TTC549 (cell line): ENCODE measurements at regions not wholly inside any gene's neighbourhood (a gene's known extent, or its start where the extent isn't known, plus 50 kb on each side); places are given as distances from the start of the nearest gene placed in this dataset.
"Not testable (repeated sequence)": the region's sequence is repeated elsewhere in the genome, so short reads cannot be mapped to it uniquely, and the experiment has no call there.

Experiments used
- FAIRE-seq: peaks from 2 replicates; lab custom pipeline; 2012; peaks lifted over from hg19 to GRCh38; lab: Jason Lieb, UNC

DNA sequence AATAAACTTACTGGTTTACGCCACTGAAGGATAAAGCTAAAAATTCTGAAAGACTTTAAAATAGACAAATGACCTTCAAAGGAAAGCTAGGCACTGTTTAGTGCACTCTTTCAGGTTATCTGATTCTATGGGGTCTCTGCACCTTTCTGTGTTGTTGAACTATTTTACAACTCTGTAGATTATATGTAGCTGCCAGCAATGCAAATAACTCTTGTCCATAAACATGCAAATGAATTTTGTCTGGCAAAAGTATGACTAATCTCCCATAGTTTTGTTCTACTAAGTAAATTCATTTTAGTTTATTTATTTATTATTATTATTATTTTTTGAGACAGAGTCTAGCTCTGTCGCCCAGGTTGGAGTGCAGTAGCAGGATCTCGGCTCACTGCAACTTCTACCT, 266.3 kb upstream of the CCDC196 start:
- FAIRE-seq, result no peak

DNA sequence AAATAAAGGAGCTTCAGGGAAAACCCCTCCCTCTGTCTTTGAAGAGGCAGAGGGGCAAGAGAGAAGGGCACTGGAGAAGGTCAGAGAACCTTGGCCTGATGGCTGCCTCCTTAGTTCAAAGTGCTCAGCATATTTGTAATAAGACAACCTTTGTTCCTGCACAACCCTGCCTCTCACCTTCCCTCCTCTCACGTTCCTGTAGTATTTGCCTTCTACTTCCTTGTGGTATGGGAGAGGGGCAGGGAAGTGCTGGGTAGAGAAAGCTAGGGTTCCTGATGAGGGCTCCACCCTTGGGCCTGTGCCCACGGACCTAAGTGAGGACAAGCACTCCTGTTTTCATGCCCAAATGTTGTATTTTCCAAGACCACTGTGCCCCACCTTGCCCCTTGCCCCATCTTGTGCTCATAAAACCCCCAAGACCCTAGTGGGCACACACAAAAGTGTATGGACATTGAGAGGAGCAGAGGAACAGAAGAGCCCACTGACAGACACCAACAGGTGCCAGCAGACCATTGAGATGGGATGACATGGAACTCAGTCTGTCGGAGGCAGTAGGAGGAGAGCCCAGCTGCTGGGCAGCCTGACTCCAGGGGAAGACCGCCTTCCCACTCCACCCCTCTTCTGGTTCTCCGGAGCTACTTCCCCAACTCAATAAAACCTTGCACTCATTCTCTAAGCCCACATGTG, 261.5 kb upstream of the CCDC196 start:
- no peak for FAIRE-seq

DNA sequence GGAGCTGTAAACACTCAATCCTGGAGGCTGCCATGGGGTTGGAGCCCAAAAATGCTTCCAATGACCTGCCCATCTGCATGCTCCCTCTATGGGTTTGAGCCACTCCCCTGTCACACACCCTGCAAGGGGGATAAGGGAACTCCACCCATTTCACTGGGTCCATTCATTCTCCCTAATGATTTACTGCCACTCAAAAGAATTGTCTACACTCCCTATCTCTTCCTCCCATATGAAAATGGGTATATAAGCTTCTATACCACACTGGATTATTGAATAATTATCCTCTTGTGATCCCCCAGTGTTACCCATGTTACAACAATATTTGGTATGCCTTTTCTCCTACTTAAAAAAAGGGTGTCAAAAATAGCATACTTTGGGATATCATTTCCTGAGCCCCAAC, 260.8 kb upstream of the CCDC196 start:
- FAIRE-seq, result no peak

DNA sequence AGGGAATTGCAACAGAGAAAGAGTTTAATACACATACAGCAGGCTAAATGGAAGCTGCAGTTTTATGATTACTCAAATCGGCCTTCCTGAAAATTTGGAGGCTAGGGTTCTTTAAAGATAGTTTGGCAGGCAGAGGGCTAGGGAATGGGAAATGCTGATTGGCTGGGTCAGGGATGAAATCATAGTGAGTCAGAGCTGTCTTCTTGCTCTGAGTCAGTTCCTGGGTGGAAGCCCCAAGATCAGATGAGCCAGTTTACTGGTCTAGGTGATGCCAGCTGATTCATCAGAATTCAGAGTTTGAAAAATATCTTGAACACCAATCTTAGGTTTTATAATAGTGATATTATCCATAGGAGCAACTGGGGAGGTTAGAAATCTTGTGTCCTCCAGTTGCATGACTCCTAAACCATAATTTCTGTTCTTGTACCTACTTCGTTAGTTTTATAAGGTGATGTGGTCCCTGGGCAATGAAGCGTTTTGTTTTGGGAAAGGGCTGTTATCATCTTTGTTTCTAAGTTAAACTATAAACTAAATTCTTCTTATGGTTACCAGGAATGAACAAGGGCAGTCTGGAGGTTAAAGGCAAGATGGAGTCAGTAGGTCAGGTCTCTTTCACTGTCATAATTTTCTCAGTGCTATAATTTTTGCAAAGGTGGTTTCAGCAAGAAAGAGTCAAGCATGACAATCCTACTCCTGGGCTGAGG, 257.8 kb upstream of the CCDC196 start:
- FAIRE-seq, result no peak

DNA sequence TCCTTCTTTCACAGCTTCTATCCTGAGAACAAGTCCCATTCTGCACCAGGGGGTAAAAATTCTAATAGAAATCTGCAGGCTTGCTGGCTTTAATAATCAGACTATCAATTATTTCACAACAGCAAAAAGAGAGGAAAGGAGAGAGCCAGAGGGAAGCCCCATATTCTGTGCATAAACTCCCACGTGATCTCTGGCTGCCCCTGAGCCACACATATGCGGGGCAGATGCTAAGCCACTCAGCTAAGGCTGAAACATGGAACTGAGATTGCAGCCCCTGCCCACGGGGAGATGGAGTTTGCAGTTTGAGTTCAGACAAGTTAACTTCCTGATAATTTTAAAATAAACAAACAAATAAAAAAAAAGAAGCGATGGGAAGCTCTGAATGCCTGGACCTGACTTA, 254.4 kb upstream of the CCDC196 start:
- FAIRE-seq, result no peak

DNA sequence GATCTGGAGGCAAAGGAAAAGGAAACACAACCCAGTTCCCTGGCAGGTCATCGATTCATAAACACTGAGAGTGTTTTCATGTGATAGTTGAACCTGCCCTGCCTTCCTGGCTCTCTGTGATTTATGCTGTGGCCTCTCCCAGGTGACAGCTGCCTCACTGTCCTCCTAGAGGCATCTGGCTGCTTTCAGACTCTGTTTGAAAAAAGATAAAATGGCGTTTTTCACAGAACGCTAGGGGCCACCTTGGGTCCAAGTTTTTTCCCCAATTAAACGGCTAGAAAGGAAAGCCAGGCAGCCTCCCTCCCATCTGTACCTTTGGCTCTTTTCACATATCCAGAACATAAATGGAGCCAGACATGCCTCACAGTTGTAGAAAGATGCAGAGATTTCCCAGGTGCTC, 252.6 kb upstream of the CCDC196 start:
- FAIRE-seq, result no peak

DNA sequence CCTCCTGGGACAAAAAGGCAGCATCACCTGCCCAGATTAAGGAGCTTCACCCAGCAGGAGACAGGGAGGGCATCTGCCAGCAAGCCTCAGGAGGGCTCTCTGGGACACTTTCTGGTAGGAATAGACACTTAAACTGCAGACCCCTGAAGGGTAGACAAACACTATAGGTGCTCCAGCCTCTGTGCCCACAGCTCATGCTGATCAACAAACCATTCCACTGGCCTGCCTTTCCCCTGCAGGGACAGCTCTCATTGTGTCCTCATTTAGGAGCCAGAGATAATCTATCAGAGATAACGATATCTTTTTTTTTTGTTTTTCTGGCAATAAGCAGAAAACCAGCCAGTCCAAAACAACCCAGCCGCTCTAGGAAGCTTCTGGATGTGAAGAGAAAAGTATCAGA, 251.8 kb upstream of the CCDC196 start:
- no peak for FAIRE-seq

DNA sequence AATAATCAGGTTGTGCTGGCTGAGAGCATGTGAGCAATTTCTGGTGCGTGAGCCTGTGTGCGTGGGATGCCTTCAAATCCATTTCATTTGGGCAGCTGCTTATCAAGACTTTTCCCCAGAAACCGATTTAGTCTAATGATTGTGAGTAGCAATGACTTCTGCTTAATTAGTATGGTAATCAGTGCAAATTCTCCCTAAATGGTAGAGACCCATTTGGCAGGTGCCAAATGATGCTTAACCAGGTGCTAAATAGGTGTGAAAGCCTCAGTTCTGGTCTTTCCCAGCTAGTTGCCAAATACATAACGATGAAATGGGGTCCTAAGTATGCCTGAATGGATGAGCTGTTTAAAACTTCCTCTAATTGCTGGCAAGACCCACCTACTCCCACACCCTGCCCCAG, 248.4 kb upstream of the CCDC196 start:
- no peak for FAIRE-seq

DNA sequence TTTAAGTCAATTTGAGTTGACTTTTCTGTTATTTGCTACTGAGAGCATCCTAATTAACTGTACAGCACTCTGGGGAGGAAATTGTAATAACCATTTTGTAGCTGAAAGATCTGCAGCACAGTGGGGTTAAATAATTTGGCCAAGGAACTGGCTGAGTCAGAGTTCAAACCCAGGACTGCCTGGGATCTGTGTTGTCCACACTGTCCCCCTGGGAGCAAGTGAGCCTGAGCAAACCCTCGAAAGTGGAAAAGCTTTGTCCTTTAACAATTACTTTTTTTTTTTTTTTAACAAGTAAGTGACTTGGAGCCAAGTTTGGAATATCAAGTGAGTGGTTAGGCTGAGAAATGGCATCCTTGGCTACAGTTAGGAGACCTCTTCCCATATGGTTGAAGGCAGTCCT, 247.2 kb upstream of the CCDC196 start:
- no peak for FAIRE-seq

DNA sequence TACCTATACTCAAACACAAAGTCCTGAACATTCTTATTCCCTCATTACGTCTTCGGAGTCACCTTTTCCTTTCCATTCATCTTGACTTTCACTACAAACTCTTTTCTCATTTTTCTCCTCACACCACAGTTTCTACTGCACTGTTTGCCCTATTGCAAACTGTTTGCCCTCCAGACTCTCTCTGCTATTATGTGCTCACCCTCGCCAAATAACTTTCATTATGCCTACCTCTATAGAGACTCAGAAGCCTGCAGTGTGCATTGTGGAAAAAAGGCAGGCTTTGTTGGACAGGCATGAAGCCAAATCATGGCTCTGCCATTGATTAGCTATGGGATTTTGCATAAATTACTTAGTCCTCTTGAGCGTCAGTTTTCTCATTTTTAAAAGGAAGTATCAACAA, 246.6 kb upstream of the CCDC196 start:
- no peak for FAIRE-seq

DNA sequence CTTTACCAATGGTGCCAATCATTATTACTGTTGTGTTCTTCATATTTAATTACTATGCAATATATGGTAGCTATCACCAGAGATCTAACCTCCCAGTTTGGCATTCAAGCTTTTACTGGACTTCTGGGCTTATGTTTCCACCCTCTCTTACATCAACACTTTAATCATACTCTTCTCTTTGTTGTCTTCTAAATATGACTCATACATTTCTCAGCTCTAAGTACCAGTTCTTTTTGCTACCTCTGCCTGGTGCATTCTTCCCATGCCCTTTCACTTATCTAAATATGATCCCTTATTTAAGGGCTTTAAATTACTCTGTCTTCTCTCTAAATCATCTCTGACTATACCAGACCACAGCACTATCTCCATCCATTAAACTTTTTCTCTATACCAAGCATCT, 246.1 kb upstream of the CCDC196 start:
- FAIRE-seq, result no peak

DNA sequence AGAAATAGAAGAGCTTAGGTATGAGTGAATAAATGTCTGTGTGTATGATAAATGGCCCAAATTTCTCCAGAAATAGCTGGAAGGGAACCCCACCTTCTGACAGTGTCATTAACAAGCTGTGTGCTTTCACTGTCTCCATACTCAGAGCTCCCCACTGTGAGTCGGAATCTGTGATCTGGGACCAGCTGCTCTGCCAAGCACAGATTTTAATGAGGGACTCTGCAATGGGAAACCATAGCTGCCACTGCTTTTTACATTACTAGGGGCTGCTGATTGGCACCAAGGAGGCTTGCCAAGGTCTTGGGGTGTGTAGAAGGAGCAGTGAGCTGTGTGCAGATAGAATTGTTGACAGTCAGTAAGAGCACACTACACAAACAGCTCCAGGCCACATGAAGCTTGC, 244.2 kb upstream of the CCDC196 start:
- FAIRE-seq, result no peak

DNA sequence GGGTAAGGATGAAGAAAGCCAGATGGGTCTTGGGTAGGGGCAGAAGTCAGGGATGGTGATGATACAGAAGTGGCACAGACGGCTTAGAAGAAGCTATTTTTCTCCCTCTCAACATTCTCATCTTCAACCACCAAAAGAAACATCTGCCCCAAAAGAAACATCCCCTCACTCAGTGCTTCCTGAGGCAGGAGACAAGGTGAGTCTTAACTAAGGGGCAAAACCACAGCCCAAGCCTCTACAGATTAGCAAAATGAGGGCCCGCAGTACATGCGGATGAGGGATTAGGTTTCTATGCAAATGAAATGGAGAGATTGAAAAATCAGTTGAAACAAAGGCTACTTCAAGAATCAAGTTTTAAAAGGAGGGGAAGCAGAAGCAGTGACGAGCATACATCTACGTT, 241.3 kb upstream of the CCDC196 start:
- no peak for FAIRE-seq

DNA sequence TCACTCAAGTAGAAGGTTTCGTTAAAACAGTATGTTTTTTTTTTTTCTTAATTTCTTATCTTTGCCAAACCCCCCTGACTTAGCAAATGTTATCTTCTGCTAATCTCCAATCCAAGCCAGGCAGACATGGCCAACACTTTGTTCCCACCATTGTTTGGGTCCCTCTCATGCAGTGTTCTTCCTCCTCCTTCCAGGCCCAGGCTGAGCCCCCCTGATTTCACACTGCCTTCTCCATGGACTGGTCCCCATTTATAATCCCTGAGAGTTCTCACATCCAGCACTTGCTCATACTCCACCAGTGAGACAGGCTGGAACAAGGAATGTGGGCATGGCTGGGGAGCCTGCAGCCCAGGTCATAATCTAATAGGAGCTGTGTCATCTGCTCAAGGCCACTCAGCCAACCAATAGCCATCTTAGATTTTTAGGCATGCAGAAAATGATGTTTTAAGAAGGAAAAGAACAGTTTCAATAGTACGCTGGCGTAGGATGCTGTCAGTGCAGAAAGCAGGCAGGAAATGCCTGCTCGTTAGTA, 238.4 kb upstream of the CCDC196 start:
- FAIRE-seq, result no peak

DNA sequence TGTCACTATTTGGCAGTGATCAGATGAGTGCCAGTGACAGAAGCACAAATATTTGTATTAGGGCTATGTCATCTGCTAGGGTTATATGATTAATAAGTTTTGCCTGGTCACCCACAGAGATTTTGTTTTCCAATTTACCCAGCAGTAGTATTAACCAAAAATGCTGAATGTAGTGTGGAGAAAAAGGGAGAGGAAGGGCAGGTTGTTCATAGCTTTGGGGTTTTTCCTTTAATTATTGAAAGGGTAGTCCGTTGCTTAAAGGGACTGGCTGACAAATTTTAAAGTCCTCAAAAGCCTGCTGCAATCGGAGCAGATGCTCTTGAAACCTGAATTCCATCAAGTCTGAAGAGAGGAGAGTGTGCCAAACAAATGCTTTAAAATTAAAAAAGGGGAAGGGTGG, 237.9 kb upstream of the CCDC196 start:
- FAIRE-seq, result no peak

DNA sequence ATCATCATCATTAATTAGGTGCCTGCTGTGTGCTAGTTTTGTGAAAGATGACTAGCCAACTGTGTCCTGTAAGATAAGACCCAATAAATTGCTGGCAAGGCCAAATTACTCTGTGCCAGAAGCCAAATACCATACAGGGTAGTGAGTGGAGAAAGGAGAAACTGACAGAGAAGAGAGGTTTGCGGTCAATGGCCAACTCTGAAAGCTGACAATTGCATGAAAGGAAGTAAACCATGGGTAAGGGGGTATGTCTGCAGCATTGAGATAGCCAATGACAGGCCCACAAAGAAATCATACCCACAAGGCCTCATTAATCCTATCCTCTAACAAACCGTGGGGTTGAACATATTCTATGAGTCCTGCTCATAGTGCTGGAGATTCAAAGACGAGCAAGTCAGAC, 236.6 kb upstream of the CCDC196 start:
- no peak for FAIRE-seq

DNA sequence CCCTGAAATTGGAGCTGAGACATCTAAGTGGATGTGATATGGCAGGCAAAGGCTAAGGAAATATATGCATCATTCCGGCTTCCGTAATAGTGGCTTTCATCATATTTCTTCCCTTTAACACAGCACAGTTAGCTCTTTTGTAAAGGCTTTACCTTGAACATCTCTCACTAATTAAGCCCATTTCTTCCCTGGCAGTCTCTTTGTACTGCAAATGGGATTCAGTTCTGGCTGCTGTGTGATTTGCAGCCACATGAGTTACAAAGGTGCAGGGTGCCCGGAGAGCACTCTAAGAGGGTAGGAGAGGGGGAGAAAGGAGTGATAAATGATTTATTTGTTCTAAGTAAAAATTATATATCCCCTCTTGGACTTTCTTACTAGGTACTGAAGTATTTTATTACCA, 232.1 kb upstream of the CCDC196 start:
- no peak for FAIRE-seq

DNA sequence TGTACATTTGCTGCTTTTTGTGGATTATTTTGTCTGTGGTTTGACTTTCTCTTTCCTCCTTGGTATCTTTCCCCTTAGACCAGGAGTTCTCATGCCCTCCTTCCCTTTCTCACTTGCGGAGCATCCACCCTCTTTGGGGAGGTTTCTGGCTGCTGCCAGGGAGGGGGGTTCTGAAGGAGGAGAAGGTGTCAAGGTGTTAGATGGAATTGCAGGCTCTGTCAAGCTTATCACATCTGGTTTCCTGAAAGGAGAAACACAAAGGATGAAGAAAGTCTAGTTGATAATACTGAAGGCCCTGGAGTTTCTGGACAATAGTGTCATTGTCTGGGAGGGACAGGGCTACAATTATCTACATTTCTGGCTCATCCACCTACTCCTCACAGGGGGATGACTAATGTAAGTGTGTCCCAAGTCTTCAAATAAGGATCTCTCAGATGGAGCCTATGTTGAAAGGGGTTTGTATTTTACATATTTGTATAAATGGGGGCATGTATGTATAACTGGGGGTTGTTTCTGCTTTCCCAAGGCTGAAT, 217.3 kb upstream of the CCDC196 start:
- no peak for FAIRE-seq

DNA sequence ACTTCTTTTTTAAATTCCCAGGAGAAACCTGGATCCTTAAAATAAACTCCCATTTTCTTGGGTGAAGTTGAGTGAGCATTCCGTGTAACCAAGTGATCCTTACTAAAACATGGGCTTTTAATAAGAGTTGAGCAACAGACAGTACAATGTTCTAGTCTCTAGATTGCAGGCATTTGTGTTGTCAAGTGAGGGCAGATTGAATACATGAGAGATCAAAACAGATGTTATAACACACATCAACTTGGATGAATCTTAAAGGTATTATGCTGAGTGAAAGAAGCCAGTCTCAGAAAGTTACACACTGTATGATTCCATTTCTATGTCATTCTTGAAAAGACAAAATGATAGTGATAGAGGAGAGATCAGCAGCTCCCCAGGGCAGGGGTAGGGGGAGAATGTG, 213.9 kb upstream of the CCDC196 start:
- FAIRE-seq, result no peak

DNA sequence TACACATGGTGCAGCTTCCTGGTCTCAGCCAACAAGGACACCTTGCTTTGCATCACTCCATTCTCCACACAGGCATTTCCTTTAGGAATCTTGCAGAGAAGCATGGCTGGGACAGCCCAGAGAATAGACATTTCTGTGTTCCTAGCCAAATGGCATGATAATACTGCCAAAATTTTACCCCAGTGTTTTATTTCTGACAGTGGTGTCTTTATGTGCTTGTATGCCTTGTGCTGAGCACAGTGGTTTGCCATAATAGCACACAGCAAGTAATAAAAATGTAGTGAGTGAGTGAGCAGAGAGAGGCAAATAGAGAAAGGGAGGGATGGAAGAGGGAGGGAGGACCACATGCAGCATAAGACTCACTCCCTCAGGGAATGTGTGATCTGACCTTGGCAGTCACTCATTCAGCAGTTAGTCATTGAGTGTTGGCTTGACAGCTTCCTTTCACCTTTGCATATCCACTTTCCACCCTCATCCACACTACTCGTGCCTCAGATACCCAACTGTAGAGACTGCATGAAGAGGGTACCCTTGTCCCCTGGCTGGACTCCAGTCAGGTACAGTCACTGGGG, 212.8 kb upstream of the CCDC196 start:
- FAIRE-seq, result no peak

DNA sequence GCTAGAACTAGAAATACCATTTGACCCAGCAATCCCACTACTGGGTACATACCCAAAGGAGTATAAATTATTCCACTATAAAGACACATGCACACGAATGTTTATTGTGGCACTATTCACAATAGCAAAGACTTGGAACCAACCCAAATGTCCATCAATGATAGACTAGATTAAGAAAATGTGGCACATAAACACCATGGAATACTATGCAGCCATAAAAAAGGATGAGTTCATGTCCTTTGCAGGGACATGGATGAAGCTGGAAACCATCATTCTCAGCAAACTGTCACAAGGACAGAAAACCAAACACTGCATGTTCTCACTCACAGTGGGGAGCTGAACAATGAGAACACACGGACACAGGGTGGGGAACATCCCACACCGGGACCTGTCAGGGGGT, 207.8 kb upstream of the CCDC196 start:
- not testable (repeated sequence) for FAIRE-seq

DNA sequence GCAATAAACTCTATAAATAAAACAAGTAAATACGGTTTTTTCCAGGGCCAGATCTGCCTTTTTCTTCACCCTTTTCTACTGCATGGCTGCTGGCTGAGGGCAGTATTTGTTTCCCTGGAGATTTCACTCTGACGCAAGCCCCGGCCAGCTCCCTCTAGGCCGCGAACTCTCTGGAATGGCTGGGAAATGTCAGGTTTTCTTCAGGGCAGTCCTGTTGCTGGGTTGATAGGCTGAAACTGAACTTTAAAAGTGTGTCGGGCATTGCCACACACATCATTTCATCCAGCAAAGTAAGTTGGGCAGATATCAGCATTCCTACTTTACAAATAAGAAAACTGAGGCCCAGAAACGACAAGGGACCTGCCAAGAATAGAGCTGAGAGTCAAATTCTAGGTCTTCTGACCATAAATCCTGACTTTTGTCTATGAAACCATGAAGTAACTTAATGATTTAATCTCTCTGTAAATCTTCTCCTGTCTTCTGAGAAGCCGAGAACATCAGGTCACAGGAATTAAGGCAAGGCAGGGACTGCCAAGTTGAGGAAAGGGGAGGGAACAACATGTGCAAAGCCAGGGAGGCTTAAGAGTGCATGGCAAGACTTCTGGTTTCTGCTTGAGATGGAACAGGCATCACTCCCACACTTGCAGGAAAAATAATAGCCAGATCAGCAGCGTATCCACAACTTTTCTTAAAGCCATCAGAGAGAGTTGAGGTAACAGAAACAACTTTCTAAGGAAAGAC, 205.0 kb upstream of the CCDC196 start:
- no peak for FAIRE-seq

DNA sequence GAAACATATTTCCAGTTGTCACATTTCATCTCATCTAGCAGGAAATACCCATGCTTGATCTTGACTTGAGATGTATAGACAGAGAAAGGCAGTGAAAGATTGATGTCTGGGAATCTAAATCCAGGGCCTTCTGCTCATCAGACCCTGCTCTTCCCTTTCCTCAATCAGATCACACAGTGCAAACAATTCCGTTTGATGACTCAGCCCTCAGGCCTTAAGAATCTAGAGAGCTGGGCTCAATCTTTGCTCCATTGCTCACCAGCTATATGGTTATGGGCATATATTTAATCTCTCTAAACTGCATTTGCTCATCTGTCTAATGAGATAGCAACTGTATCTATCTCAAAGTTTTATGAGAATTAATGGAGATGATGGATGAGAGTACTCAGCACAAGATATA, 201.8 kb upstream of the CCDC196 start:
- FAIRE-seq, result no peak
